ENCODE measurements at regions not wholly inside any gene's neighbourhood (a gene's known extent, or its start where the extent isn't known, plus 50 kb on each side); places are given as distances from the start of the nearest gene placed in this dataset.
"Not testable (repeated sequence)": the region's sequence is repeated elsewhere in the genome, so short reads cannot be mapped to it uniquely, and the experiment has no call there.

GRCh38 chr3:40645883-40646282 is 121.1 kb downstream of the ZNF621 start:
- DNase-seq (ENCODE audit: low spot score) = no peak

- no peak for DNase-seq (ENCODE audit: low spot score)
Observed at GRCh38 chr3:40649346-40649745, 124.6 kb downstream of the ZNF621 start.

GRCh38 chr3:40652072-40652471 is 127.3 kb downstream of the ZNF621 start:
- DNase-seq (ENCODE audit: low spot score) = no peak

- no peak for DNase-seq (ENCODE audit: low spot score)
Observed at GRCh38 chr3:40653001-40653400, 128.2 kb downstream of the ZNF621 start.

GRCh38 chr3:40653878-40654277 is 129.1 kb downstream of the ZNF621 start:
- DNase-seq (ENCODE audit: low spot score) = no peak

GRCh38 chr3:40655551-40655950 is 130.8 kb downstream of the ZNF621 start:
- no peak for DNase-seq (ENCODE audit: low spot score)

GRCh38 chr3:40657623-40658022 is 132.9 kb downstream of the ZNF621 start:
- DNase-seq (ENCODE audit: low spot score) = no peak

GRCh38 chr3:40658305-40658704 is 133.5 kb downstream of the ZNF621 start:
- no peak for DNase-seq (ENCODE audit: low spot score)

- DNase-seq (ENCODE audit: low spot score) = no peak
Observed at GRCh38 chr3:40660554-40660953, 135.8 kb downstream of the ZNF621 start.

- DNase-seq (ENCODE audit: low spot score) = no peak
Observed at GRCh38 chr3:40661284-40661683, 136.5 kb downstream of the ZNF621 start.

GRCh38 chr3:40663280-40663679 is 138.5 kb downstream of the ZNF621 start:
- DNase-seq (ENCODE audit: low spot score) = no peak

GRCh38 chr3:40669176-40669575 is 144.4 kb downstream of the ZNF621 start:
- DNase-seq (ENCODE audit: low spot score) = no peak

- no peak for DNase-seq (ENCODE audit: low spot score)
Observed at GRCh38 chr3:40672861-40673260, 148.1 kb downstream of the ZNF621 start.

- no peak for DNase-seq (ENCODE audit: low spot score)
Observed at GRCh38 chr3:40677321-40677720, 152.6 kb downstream of the ZNF621 start.

- DNase-seq (ENCODE audit: low spot score) = no peak
Observed at GRCh38 chr3:40677749-40678148, 153.0 kb downstream of the ZNF621 start.

GRCh38 chr3:40679290-40679689 is 154.5 kb downstream of the ZNF621 start:
- no peak for DNase-seq (ENCODE audit: low spot score)

- no peak for DNase-seq (ENCODE audit: low spot score)
Observed at GRCh38 chr3:40680685-40681657, 156.2 kb downstream of the ZNF621 start.

- DNase-seq (ENCODE audit: low spot score) = no peak
Observed at GRCh38 chr3:40681658-40682055, 156.9 kb downstream of the ZNF621 start.

- no peak for DNase-seq (ENCODE audit: low spot score)
Observed at GRCh38 chr3:40689837-40690236, 165.1 kb downstream of the ZNF621 start.

- no peak for DNase-seq (ENCODE audit: low spot score)
Observed at GRCh38 chr3:40690749-40691451, 166.1 kb downstream of the ZNF621 start.

GRCh38 chr3:40691452-40691861 is 166.7 kb downstream of the ZNF621 start:
- no peak for DNase-seq (ENCODE audit: low spot score)

GRCh38 chr3:40695848-40696247 is 171.1 kb downstream of the ZNF621 start:
- DNase-seq (ENCODE audit: low spot score) = no peak

GRCh38 chr3:40698611-40699010 is 173.9 kb downstream of the ZNF621 start:
- DNase-seq (ENCODE audit: low spot score) = not testable (repeated sequence)
